ENCODE measurements at regions not wholly inside any gene's neighbourhood (a gene's known extent, or its start where the extent isn't known, plus 50 kb on each side); places are given as distances from the start of the nearest gene placed in this dataset.
"Not testable (repeated sequence)": the region's sequence is repeated elsewhere in the genome, so short reads cannot be mapped to it uniquely, and the experiment has no call there.

DNA sequence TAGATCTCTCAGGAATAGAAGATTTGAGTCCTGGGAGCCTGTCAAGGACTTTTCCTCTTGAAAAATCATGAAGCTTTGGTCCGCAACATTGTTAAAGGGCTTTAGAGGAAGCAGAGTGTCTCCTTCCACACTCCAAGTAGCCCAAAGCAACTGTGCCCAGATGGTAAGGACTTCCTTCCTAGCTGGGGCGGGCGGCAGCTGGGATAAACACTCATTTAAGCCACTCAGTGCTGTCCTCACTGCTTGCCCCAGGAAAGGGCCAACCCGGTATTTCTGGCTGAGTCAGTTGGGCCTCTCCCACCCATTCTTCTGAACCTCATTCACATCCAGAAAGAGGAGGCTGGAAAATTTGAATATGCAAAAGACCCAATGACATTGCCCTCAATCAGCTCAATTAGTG is 144.3 kb downstream of the CHIC2 start:
- no peak for DNase-seq (ENCODE audit: low spot score)

DNA sequence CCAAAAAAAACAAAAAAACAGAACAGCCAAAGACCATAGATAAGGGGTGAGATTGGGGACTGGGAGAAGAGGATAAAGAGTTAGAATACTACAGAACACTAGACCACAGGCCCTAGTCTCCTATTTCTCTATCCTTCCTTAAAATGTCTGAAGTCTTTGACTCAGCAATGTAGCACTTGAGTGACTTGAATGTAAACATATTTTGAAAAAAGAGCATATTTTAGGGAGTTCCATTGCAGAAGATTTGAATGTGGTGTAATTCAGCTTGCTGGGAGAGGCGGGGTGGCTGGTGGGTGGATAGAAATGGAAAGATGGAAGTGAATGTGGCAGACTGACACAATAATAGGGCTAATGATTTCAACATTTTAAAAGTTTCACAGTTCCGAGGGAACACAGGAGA is 144.9 kb downstream of the CHIC2 start:
- peak; percentile 80 for DNase-seq (ENCODE audit: low spot score)

DNA sequence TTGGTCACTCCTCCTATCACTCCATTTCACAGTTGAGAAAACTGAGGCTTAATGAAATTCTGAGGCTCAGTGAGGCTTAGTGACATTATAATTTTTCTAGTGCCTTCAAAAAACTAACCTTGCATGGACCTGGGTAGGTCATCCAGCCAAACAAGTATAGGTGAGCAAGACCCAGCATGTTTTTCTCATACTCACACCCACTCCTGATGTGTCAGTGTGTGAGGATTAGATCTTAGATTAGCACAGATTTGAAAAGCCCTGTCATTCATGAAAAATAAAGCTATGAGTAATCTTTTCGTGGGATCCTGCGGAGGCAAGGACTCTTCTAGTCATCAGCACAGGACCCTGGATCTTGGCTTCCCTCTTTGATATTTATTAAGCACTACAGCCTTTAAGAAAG is 146.7 kb downstream of the CHIC2 start:
- peak; percentile 25 for DNase-seq (ENCODE audit: low spot score)

DNA sequence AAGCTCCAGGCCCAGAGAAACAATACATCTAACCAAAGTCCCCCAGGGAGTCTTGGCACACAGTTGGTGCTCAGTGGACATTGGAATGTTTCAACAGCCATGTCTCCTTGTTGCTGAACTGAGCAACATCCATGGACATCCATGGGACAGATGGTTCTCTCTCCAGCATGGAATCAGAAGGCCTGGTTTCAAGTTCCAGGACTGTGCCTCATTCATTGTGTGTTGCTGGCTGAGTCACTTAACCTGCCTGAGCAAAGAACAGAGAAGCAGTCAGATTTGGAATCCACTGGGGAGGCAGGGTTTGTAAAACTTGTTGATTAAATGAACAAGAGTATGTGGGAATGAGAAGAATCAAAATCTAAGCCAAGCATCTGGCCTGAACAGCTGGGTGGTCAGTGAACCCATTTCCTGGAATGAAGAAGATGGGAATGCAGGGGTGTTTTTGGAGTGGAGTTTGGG is 147.9 kb downstream of the CHIC2 start:
- no peak for DNase-seq (ENCODE audit: low spot score)

DNA sequence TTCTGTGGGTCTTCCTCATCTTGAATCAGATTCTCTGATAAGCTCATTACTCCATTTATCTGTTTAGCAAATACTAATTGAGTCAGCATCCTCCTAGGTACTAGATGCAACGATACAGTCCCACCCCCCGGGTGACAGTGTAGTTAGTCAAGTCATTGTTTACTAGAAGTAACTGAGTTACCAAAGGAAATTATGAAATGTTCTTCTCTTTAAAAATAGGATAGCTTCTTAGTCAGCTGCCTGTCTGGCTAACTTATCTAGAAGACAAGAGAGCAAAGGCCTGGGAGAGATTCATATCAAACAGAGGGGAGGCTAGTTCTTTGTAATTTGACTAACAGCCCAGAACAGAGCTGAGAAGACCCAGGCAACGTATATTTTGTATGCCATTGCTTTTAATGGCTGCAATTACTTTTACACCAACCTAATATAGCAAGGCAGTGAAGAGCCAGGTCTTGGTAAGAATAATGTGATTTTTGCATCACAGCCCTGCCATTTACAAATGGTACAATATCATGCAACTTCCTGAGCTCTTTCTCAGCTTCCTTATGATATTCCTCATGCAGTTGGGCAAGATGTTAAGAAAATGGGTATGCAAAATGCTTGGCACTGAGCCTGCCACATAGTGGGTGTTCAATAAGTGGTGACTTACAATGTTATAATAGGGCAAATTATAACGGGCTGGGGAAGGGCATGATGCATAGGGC is 149.9 kb downstream of the CHIC2 start:
- no peak for DNase-seq (ENCODE audit: low spot score)

DNA sequence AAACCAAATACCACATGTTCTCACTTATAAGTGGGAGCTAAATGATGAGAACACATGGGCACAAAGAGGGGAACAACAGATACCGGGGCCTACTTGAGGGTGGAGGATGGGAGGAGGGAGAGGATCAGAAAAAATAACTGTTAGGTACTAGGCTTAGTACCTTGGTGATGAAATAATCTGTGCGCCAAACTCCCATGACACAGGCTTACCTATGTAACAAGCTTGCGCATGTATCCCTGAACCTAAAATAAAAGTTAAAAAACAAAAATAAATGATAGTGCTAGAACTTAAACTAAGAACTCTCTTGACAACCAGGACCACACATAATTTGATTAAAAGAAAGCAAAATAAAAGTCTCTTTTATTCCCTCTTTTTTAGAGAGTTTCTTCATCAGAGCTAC is 150.6 kb downstream of the CHIC2 start:
- DNase-seq (ENCODE audit: low spot score) = no peak

DNA sequence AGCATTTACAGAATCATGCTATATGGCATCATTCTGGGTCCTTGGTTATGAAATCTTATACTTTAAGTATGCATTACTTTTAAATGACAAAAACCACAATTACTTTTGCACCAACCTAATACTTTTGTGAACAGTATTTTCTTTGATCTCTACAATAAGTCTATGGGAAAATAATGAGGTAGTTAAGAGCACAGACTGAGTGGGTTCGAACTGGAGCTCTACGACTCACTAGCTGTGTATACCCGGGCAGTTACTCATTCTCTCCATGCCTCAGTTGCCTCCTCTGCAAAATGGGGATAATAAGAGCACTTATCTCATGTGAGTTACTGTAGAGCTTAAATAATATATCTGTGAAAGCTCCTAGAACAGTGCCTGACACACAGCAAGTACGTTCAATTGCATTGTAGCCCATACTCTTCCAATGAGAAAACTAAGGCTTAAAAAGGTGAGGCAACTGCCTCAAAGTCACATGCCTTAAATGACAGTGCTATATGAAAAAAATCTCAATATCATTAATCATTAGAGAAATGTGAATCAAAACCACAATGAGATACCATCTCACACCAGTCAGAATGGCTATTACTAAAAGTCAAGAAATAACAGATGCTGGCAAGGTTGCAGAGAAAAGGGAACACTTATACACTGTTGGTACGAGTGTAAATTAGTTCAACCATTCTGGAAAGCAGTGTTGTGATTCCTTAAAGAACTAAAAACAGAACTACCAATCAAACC is 151.5 kb downstream of the CHIC2 start:
- no peak for DNase-seq (ENCODE audit: low spot score)

DNA sequence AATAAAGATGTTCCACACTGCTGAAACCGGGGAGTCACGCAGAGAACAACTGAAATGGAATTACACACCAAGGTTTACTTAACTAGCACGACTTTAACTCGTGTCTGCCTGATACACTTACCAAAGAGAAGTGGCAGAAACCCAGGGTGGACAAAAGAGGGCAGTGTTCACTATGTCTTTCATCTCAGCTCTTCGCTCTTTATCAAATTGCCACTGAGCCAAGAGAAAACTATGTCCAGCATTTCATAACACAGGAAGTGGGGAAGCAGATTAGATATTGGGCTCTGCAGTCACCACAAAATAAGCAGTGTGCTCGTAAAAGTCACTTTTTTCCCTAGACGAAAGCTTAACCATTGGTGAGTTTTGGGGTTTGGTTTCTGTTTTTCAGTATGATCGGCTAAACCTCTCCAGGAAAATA is 155.7 kb downstream of the CHIC2 start:
- peak; percentile 45 for DNase-seq (ENCODE audit: low spot score)

DNA sequence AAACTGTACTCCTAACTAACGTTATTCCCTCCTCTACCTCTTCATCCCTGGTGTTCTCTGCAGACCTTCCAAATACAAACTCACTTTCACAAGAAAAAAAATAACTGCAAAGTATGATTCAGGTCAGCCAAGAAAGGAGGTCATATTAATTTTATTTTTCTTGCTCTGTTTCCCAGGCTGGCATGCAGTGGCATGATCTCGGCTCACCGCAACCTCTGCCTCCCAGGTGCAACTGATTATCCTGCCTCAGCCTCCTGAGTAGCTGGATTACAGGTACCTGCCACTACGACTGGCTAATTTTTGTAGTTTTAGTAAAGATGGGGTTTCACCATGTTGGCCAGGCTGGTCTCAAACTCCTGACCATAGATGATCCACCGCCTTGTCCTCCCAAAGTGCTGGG is 156.6 kb downstream of the CHIC2 start:
- no peak for DNase-seq (ENCODE audit: low spot score)

DNA sequence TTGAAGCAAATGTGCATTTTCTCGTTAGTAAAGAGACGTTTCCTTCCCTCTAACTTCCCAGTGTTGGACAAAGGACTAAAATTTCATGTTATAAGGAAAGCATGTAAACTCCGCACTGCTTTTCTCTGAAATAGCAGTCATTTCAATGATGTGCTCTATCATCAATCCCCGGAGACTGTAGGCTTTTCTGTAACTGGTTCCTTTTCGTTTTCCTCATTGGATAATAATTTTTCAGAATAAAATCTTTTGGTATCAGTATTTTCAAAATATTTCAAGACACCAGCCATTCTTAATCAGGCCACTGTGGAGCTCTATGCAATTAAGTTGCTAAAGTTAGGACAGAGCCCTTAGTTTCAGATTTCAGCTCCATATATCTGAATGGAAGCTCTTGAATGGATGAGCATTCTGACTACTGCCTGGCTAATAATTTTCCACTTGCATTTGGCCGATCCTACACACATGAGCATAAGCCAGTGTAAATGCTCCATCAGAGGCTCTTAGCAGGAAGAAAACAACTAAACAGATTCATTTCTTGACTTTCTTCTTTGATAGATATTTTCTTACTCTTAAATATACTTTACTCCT is 157.7 kb downstream of the CHIC2 start:
- DNase-seq (ENCODE audit: low spot score) = no peak

DNA sequence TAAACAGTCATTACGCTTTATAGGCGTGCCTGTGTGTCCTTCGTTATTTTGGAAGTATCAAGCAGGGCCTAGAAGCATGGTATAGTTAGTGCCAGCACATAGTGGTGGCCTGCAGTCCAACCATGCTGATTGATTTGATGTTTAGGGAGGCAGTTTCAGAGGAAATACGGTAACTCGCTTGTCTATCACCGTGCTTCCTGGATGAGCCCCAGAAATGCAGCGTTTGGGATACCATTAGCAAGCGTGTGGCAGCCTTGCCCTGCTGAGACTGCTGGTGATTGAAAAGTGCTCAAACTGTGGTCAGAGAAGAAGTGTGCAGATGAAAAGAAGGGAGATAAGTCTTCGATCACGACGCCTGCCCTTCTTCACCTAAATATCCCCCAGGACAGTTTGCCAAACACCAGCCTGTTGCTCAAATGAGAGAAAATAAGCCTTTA is 158.4 kb downstream of the CHIC2 start:
- peak; percentile 48 for DNase-seq (ENCODE audit: low spot score)

DNA sequence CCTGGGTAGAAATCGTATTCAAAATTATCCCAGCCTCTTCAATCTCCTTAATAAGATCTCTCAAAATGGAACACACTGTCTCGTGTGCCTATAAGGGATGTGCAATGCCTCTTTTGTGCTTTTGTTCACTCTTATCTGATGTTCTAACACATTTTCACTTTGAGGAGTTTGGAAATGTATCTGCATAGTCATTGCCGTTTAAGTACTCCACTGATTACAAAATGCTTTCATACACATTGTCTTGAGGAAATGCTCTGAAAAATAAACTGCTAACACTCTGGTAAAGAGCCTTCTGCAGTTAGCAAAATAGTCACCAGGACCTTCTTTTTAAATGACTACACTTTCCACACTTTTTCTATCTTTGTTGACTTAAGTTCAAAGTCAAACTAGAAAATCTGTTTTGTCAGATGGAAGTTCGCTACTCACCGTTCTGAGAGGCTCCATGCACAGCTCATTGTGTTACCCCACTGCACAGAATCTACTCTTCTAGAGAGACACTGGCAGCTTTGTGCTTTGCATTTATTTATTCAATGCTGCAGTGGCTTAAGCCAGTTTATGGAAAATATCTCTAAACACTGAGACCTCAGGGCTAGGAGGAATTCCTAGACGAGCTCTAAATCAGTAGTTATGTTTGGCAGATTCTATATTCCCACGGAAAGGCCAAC is 159.0 kb downstream of the CHIC2 start:
- DNase-seq (ENCODE audit: low spot score) = no peak

DNA sequence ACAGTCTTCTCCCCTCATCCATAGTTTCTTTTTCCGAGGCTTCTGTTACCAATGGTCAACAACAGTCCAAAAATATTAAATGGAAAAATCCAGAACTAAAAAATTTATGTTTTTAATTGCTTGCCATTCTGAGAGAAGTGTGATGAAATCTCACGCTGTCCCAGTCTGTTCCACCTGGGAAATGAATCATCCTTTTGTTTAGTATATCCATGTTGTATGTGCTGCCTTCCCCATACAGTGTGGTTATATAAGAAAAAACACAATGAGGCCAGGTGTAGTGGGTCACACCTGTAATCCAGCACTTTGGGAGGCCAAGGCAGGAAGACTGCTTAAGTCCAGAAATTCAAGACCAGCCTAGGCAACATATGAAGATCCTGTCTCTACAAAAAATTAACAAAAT is 161.6 kb downstream of the CHIC2 start:
- DNase-seq (ENCODE audit: low spot score) = no peak

DNA sequence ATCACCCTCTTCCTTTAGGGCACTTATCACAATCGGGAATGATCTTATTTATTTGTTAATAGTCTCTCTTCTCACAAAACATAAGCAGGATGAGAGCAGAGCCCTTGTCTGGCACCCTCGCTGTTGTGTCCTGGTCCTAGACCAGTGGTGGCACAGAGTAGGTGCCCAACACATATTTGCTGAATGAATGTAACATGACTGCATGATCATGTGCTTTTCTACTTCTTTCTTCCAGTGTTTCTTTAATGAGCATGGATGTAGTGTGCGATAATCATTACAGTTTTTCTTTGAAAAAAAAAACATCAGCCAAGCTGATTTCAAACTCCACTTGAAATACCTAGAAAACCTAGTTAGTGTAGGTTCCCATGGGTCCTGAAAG is 164.1 kb downstream of the CHIC2 start:
- DNase-seq (ENCODE audit: low spot score) = no peak

DNA sequence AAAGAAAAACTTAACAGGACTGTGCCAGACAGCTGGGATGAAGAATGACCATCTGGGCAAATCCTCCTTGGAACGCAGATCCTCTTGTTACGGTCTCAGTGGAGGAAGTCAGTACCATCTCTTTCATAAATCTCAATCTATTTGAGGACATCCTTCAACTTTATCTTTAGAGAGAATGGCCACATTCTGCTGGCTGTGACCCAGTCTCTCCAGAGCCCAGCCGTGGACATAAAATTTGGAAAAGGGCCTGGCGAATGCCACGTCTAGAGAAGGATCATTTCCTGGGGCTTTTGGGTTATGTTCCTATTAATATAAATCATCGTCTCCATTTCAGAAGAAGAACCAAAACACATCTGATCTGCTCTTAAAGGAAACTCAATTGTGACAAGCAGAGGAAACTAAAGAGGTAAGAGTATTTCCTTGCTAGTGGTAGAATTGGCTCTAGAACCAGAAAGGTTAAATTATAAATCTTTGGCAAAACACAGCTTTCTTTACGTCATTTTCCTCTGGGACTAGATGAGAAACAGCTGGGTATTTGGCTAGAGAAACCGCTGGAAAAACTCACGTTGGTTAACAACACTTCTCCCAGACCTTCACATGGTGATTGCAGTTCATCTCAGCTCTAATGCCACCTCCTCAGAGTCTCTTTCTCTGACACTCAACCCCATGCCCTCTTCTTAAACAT is 164.7 kb downstream of the CHIC2 start:
- no peak for DNase-seq (ENCODE audit: low spot score)

DNA sequence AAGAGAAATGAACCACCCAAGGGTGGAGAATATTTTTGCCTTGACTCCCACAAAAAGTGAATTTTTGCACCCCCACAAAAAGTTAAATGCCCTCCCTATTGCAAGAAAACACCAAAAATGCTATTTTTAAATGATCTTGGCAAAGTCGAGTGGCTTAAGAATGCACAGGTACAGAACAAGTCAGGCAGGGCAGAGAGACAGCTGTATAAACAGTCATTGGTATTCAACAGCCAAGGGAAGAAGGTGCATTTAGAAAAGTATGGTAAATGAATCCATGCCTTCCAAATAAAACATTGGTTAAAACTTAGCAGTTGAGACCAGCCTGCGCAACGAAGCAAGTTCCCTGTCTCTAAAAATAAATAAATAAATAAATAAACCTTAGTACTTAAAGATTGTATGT is 169.3 kb downstream of the CHIC2 start:
- DNase-seq (ENCODE audit: low spot score) = no peak

DNA sequence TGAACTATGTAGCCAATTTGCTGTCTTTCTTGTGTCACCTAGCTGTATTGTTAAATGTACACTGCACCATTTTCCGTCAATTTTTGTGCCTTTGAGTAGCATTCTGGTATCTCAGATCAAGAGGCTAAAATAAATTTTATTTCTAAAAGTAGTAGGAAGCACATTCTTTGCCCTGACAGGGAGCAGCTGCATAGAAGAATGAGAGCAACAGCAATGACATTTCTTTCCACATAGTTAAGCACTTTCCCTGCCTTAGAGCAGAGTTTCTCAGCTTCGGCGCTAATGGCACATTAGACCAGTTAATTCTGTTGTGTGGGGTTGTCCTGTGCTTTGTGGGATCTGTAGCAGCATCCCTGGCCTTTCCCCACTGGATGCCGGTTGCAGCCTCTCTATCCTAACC is 173.9 kb downstream of the CHIC2 start:
- DNase-seq (ENCODE audit: low spot score) = no peak

DNA sequence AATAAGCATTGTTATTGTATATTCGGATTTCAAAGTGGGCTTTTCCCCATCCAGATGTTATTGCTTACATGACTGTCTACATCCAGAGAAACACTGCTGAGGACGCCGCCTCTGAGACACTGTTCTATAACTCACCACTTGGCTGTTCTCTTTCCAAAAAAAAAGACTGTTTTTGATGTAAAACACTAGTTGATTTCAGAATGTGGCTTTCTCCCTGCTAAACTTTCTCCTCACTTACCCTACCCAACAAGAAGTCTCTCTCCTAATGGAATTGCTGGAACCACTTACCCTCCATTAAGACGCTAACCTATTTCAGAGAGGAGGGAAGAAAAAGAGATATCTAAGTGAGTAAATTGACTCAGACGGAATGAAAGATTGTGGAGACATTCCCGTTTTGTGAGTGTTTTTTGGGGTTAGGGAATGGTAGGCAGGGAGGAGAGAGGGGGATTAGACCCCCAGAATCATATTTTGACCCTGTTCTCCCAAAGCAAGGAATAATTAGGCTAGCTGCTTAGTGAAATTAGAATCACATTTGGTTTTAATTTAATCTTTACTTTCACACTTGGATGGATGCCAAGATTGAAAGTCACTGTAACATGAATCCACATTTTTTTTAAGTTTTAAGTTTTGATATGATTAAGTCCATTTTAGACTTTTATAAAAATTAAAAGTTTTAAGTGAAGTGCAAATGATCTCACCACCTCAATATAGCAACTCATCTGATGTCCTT is 174.9 kb downstream of the CHIC2 start:
- DNase-seq (ENCODE audit: low spot score) = no peak

DNA sequence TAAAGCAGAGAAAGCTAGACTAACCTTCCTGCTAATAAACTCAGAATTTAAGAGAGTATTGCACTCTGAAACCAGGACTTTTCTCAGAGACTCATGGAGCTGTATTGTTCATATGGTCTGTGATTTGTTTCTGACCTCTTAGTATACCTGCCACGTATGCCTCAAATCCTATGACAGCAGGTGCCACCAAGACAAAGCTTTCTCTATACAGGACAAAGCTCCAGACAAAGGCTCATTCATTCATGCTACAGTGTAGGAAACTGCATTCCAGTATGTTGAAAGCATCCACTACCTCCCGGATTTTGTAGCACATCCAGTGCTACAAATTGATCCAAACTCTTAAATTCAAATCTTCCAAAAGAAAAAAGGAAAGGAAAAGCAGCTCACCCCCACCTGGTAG is 178.3 kb downstream of the CHIC2 start:
- DNase-seq (ENCODE audit: low spot score) = no peak

DNA sequence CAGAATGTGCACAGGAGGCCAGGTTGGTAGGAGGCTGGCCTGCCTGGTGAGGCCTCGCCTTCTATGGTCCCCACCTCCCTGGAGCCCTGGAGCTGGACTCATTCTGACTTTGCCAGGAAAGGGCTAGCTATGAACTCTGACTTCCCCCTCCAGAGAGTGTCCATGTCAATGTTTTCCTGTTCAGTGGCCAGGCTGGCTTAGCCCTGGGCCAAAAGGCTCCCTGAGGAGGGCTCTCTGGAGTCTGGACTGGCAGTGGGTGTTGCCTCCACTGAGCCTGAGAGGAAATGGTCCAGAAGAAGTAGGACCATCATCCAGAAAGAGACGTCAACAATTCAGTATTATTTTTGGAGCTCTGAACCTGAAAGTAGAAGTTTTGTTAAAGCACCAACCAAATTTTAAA is 178.7 kb downstream of the CHIC2 start:
- DNase-seq (ENCODE audit: low spot score) = no peak

DNA sequence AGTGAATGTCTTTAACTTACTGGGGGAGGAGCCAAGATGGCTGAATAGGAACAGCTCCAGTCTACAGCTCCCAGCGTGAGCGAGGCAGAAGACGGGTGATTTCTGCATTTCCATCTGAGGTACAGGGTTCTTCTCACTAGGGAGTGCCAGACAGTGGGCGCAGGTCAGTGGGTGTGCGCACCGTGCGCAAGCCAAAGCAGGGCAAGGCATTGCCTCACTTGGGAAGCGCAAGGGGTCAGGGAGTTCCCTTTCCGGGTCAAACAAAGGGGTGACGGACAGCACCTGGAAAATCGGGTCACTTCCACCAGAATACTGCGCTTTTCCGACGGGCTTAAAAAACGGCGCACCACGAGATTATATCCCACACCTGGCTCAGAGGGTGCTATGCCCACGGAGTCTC is 187.3 kb downstream of the CHIC2 start:
- DNase-seq (ENCODE audit: low spot score) = not testable (repeated sequence)

DNA sequence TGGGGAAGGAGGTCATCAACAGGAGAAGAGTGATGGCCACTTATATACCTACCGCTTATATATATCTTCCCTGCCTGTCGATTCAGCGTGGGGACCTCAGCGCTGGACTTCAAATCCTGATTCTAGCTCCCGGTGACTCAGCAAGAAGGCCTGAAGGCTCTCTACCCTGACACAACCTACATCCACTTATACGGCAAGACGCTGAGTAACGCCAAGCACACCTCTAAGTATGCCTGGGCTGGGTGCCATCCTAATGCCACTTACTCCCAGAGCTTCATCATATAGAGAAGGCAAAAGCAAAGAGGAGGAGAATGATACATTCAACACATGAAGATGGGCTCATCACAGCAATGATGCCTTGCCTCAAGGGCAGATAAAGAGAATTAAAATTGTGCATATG is 198.3 kb downstream of the CHIC2 start:
- no peak for DNase-seq (ENCODE audit: low spot score)

All from putamen (tissue), 1 donor.